ENCODE measurements at regions not wholly inside any gene's neighbourhood (a gene's known extent, or its start where the extent isn't known, plus 50 kb on each side); places are given as distances from the start of the nearest gene placed in this dataset.
"Not testable (repeated sequence)": the region's sequence is repeated elsewhere in the genome, so short reads cannot be mapped to it uniquely, and the experiment has no call there.

DNA sequence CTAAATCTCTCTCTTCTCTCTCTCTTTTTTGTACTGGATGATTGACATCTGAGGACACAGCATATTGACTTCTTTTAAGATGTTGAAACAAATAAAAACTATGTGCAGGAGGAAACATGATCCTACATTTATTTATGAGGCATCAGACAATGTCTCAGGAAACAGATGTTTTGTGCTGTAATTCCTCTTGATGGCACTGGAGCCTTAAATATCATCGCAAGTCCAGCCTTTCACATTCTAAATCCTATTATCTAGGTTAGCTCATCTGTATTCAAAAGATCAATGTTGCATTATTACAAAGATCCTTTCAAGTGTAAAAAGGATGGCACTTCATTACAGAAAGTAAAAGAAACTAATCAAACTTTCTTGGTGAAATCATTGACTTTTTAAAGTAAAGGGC is 63.9 kb downstream of the MAT2B start:
- Mint-ChIP-seq H3K36me3 (no peaks in the 10 kb centered on the region), H3K27ac (no peak overlapping the region), H3K27me3 (ENCODE audit: low read depth in 3 of 3) (peaks cover 6 to 17% (median 14%) of the 10 kb centered on the region in 3 donors), H3K4me3 (no peak overlapping the region), H3K4me1 (peaks cover 15 to 29% of the 10 kb centered on the region in 2 donors), H3K9me3 (peaks cover 0 to 2% (median 0%) of the 10 kb centered on the region in 6 donors)
- DNase-seq: no peak

DNA sequence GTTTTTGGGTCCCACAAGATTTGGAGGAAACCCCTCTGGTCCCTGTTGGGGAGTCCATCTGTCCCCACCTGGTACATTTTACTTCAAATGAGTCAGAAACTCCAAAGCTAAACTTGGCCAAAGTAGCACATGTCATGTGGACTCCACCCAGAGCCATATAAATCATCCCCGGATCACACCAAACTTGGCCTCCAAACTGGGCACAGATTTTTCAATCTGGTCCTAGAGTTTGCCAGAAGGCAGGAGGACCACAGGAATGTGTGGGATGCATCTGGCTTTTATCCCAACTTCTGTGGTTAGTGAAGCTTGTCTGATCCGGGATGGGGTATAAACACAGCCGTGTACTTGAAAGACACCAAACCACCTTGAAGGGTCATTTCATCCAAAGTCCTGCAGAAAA is 66.3 kb downstream of the MAT2B start:
- Mint-ChIP-seq H3K27me3 (ENCODE audit: low read depth in 3 of 3) (peaks cover 4 to 6% (median 5%) of the 10 kb centered on the region in 3 donors), H3K4me3 (no peak overlapping the region), H3K4me1 (peaks cover 2 to 8% of the 10 kb centered on the region in 2 donors), H3K36me3 (no peaks in the 10 kb centered on the region), H3K9me3 (no peaks in the 10 kb centered on the region), H3K27ac (no peak overlapping the region)
- no peak for DNase-seq

DNA sequence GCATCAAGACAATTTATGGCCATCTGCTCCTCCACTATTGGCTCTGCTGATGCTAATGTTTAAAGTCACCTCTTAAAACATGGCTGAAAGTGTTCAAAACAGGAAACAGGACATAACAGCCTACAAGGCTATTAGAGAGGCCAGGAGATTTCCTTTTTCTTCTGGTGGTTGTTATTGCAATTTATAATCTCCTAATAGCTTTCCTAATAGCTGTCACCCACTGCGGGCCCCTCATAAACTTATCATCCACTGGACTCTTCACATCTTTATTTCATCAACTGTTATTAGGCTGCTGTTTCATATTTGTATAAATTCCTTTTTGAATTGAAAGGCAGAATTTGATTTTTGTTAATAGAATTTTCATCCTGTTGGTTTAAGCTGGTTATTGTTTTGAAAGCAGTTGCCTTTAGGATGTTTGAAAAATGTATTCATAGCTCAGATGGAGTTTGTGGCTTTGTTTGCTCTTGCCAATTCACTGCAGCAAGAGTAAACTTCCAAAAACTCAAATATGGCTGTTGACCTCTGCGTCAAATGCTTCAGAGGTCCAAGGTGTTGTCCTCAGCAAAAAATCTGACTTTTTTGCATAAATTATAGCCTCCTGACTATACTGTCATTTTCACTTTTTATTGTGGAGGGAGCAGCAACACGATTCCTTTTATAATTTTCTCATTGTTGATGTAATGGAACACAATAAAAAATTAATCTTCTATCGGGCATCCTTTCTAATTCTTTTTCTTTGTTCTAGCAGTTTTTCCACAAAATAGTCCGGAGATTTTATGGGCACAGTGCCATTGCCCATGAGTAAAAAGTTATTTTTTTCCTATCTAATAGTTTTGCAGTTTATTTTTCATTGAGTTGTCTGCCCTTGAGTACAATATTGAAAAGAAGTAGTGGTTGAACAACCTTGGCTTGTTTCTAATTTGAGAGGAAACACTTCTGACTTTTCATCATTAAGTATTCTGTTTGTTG is 69.3 kb downstream of the MAT2B start:
- Mint-ChIP-seq H3K27ac (no peak overlapping the region), H3K36me3 (no peaks in the 10 kb centered on the region), H3K4me1 (no peaks in the 10 kb centered on the region), H3K4me3 (no peak overlapping the region), H3K27me3 (ENCODE audit: low read depth in 3 of 3) (peaks cover 2% of the 10 kb centered on the region in 3 donors), H3K9me3 (peaks cover 0 to 1% (median 0%) of the 10 kb centered on the region in 6 donors)
- no peak for DNase-seq

DNA sequence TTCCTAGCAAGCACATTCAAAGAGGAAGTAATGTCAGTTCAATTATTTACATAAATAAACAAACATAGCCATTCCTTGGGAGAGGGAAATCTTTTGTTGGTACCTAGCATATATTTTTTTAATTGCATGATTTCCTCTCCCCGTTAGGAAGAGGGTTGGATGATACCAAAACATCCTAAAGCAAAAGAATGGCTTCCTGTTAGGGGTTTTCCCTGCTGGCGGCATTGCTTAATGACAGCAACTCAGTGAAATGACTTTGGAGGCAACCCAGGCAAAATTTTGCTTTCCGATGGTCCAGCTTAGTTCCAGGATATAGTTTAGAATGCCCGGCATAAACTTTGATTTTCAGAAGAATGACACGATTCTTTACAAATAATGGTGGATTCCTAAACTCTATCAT is 73.2 kb downstream of the MAT2B start:
- H3K36me3 Mint-ChIP-seq: no peaks in the 10 kb centered on the region
- H3K4me1 Mint-ChIP-seq: no peaks in the 10 kb centered on the region
- no peak for DNase-seq
- no peak overlapping the region for H3K27ac Mint-ChIP-seq
- H3K9me3 Mint-ChIP-seq: peaks cover 0 to 1% (median 0%) of the 10 kb centered on the region in 6 donors
- peaks cover 0 to 6% (median 2%) of the 10 kb centered on the region in 3 donors for H3K27me3 Mint-ChIP-seq (ENCODE audit: low read depth in 3 of 3)
- no peak overlapping the region for H3K4me3 Mint-ChIP-seq

DNA sequence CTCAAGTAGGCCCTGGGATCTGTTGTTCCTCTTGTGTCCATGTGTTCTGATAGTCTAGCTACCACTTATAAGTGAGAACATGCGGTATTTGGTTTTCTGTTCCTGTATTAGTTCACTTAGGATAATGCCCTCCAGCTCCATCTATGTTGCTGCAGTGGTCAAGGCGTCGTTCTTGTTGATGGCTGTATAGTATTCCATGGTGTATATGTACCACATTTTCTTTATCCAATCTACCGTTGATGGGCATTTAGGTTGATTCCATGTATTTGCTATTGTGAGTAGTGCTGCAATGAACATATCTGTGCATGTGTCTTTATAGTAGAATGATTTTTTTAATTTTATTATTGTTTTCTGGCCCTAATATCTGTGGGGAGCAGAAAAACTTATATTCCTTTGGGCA is 74.3 kb downstream of the MAT2B start:
- Mint-ChIP-seq H3K36me3 (no peaks in the 10 kb centered on the region), H3K4me1 (no peaks in the 10 kb centered on the region), H3K4me3 (no peak overlapping the region), H3K9me3 (peaks cover 0 to 1% (median 0%) of the 10 kb centered on the region in 6 donors), H3K27ac (no peak overlapping the region), H3K27me3 (ENCODE audit: low read depth in 3 of 3) (peaks cover 1 to 6% (median 2%) of the 10 kb centered on the region in 3 donors)
- DNase-seq: no peak

DNA sequence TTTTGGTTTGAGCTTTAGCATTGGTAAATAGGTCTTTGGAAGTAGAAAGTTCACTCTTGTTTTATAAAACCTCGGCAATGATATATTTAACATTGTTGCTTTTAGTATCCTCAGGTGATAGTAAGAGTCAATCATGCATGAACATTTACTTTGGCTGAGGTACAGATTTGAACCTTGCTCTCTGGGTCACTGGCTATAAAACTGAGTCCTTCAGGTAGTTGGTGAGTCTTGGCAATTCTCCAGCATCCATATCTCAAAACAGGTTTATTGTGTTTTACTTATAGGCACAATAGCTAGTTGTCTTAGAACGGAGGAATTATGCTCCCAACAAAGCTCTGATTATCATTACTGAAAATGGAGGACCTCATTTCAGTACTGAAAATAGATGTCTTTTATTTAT is 75.1 kb downstream of the MAT2B start:
- H3K27ac Mint-ChIP-seq: no peak overlapping the region
- DNase-seq: no peak
- peaks cover 0 to 6% (median 1%) of the 10 kb centered on the region in 3 donors for H3K27me3 Mint-ChIP-seq (ENCODE audit: low read depth in 3 of 3)
- H3K9me3 Mint-ChIP-seq: peaks cover 0 to 1% (median 0%) of the 10 kb centered on the region in 6 donors
- no peak overlapping the region for H3K4me3 Mint-ChIP-seq
- H3K36me3 Mint-ChIP-seq: no peaks in the 10 kb centered on the region
- H3K4me1 Mint-ChIP-seq: no peaks in the 10 kb centered on the region

DNA sequence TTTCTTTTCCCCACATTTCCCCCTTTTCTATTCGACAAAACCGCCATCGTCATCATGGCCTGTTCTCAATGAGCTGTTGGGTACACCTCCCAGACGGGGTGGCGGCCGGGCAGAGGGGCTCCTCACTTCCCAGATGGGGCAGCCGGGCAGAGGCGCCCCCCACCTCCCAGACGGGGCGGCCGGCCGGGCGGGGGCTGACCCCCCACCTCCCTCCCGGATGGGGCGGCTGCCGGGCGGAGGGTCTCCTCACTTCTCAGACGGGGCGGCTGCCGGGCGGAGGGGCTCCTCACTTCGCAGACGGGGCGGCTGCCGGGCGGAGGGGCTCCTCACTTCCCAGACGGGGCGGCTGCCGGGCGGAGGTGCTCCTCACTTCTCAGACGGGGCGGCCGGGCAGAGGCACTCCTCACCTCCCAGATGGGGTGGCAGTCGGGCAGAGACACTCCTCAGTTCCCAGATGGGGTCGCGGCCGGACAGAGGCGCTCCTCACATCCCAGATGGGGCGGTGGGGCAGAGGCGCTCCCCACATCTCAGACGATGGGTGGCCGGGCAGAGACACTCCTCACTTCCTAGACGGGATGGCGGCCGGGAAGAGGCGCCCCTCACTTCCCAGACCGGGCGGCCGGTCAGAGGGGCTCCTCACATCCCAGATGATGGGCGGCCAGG is 78.2 kb downstream of the MAT2B start:
- not testable (repeated sequence) for H3K4me3 Mint-ChIP-seq, H3K4me1 Mint-ChIP-seq

DNA sequence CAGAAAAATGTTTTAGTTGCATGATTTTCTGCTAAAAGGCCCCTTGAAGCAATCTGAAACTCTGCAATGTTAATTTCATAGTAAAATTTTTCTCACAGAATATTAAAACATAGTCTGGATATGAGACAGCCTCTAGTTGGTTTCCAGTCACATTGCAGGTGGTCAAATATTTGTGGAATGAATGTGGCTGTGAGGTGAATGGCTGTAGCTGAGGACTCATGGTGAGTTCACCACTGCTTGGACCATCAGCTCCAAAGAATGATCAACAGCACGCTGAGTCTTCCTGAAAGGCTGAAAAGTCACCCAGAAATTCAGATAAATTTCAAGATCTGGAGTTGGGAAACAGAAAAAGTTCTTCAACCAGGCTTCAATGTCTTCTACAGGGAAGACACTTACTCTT is 79.8 kb downstream of the MAT2B start:
- no peak for DNase-seq
- Mint-ChIP-seq H3K9me3 (no peaks in the 10 kb centered on the region), H3K27ac (no peak overlapping the region), H3K27me3 (ENCODE audit: low read depth in 3 of 3) (peaks cover 0 to 11% (median 1%) of the 10 kb centered on the region in 3 donors), H3K4me1 (no peaks in the 10 kb centered on the region), H3K4me3 (no peak overlapping the region), H3K36me3 (no peaks in the 10 kb centered on the region)

More for the DNA sequence above, 78.2 kb downstream of the MAT2B start:
- H3K9me3 Mint-ChIP-seq, DNase-seq, H3K27ac Mint-ChIP-seq, H3K36me3 Mint-ChIP-seq: not testable (repeated sequence)
- peaks cover 0 to 11% (median 1%) of the 10 kb centered on the region in 3 donors for H3K27me3 Mint-ChIP-seq (ENCODE audit: low read depth in 3 of 3)

DNA sequence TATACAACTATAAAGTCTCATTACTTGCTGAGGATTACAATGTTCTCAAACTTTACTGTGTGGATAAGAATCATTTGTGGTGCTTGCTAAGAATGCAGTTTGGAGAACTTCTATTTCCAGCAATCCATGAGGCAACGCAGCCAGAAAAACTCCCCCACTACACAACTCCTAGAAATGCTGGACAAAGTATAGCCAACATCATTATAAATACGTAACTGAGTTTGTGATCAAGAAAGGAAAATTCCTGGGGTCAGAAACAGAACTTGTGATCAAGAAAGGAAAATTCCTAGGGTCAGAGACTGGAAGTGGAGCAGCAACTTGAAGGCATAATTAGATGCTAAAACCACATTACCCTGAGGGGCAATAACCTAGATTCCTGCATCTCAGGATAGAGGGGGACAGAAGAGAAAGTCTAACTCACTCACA is 81.1 kb downstream of the MAT2B start:
- Mint-ChIP-seq H3K27me3 (ENCODE audit: low read depth in 3 of 3) (peaks cover 0 to 4% (median 1%) of the 10 kb centered on the region in 3 donors), H3K4me3 (no peak overlapping the region), H3K4me1 (no peaks in the 10 kb centered on the region), H3K36me3 (no peaks in the 10 kb centered on the region), H3K9me3 (no peaks in the 10 kb centered on the region), H3K27ac (no peak overlapping the region)
- DNase-seq: no peak

DNA sequence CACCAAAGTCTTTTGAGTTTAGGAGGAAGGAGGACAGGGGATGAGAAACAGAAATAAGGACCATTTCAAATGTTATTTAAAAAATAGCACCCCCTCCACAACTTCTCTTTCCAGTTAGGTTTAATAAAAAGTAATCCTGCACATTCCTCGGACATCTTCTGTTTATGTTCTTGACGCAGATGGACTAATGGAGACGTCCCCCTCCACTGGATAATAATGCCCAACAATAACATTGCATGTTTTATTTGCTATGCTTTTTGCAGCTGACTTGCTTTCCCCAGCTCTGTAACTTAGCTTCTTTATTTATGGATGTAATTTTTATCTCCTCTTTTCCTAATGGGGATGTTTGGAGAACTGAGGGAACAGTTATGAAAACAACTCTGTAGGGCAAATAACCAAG is 89.5 kb downstream of the MAT2B start:
- peaks cover 0 to 6% (median 0%) of the 10 kb centered on the region in 6 donors for H3K9me3 Mint-ChIP-seq
- no peak for DNase-seq
- no peak overlapping the region for H3K4me3 Mint-ChIP-seq
- H3K27ac Mint-ChIP-seq: no peak overlapping the region
- H3K27me3 Mint-ChIP-seq (ENCODE audit: low read depth in 3 of 3): peaks cover 0 to 10% (median 0%) of the 10 kb centered on the region in 3 donors
- H3K36me3 Mint-ChIP-seq: no peaks in the 10 kb centered on the region
- no peaks in the 10 kb centered on the region for H3K4me1 Mint-ChIP-seq

DNA sequence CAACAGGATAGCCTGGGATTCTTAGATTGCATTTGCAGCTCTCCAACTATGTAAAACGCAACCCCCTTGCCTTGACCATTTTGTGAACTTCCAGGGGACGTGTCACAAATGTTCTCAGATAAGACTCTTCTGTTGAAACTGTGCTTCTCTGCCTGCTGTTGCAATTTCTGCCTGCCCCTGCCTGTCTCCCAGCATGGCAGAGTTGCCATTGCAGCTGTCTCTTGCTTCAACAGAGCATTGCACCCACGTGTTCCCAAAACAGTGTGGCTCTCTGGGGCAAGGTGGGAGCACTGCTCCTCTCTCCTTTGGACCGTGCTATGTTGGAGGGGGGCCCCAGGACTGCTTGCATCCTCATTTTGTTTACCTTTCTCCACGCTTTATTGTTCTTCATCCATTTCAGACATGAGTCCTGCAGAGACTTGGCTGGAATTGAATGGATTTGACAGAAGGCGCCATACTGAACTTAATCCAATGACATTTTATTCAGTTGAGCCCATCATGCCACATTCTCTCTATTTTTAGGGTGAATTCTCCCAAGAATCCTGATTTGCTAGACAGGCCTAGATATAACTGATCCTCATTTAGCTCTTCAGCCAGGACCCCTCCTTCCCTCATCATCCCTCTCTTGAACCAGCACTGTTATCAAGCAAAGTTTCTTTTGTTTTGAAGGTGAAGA is 90.7 kb downstream of the MAT2B start:
- H3K4me1 Mint-ChIP-seq: no peaks in the 10 kb centered on the region
- H3K27me3 Mint-ChIP-seq (ENCODE audit: low read depth in 3 of 3): peaks cover 0 to 17% (median 2%) of the 10 kb centered on the region in 3 donors
- H3K27ac Mint-ChIP-seq: peak overlapping the region in 1 of 6 donors; percentile 36

DNA sequence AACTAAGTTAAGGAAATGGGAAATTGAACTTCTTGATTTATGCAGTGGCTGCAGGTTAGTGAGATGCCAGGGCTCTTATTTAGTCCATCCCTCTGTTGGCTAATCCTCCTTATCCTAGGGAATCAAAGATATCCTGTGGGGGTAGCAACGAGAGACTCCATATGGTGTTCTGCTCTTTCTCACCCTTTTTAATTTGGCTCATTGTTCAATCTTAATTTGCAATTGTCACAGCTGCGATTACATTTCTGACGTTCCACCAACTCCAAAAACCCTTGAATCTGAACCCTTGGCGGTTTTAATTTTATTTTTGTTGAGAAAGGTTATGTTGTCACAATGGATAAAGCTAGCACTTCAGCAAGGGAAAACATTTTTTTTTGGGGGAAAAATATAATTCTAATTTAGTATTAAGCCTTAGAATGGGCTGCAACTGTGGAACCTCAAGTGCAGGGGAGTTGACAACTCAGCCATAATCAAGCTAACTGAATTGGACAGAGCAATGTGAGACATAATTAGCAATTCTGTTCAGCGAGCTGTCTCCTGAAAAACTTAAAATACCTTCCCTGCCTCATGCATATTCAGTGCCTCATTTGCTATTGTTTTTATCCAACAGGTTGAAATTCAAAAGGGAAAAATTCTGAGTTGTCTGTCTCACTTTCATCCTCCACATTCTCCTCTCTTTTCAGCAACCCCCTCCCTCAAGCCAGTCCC is 91.3 kb downstream of the MAT2B start:
- Mint-ChIP-seq H3K36me3 (no peaks in the 10 kb centered on the region), H3K4me3 (no peak overlapping the region), H3K9me3 (peaks cover 0 to 6% (median 0%) of the 10 kb centered on the region in 6 donors), H3K27me3 (ENCODE audit: low read depth in 3 of 3) (peaks cover 0 to 18% (median 2%) of the 10 kb centered on the region in 3 donors), H3K27ac (no peak overlapping the region), H3K4me1 (no peaks in the 10 kb centered on the region)
- DNase-seq: no peak

More for the DNA sequence above, 90.7 kb downstream of the MAT2B start:
- Mint-ChIP-seq H3K4me3 (no peak overlapping the region), H3K36me3 (no peaks in the 10 kb centered on the region), H3K9me3 (peaks cover 0 to 6% (median 0%) of the 10 kb centered on the region in 6 donors)
- DNase-seq: no peak

DNA sequence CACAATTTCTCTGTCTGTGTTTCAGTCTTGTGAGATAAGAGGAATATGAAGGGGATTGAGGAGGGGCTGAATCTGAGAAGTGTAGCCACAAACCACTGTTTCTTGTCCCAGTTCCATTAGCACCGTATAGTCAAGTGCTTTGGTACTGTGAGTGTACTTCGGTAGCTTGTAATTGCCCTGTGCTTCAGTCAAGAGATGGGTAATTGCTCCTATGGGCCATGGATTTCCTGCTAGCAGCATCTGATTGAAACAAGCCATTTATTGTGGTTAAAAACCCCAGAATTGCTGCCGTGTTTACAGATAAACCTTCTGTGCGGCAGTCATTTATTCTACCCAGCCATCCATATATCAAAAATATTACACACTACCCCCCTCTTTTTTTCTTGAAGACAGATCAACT is 98.6 kb downstream of the MAT2B start:
- no peak overlapping the region for H3K27ac Mint-ChIP-seq
- no peak overlapping the region for H3K4me3 Mint-ChIP-seq
- H3K9me3 Mint-ChIP-seq: peaks cover 0 to 8% (median 0%) of the 10 kb centered on the region in 6 donors
- H3K36me3 Mint-ChIP-seq: no peaks in the 10 kb centered on the region
- DNase-seq: no peak
- H3K4me1 Mint-ChIP-seq: no peaks in the 10 kb centered on the region
- H3K27me3 Mint-ChIP-seq (ENCODE audit: low read depth in 3 of 3): peaks cover 3 to 7% (median 6%) of the 10 kb centered on the region in 3 donors
